ENCODE measurements at regions not wholly inside any gene's neighbourhood (a gene's known extent, or its start where the extent isn't known, plus 50 kb on each side); places are given as distances from the start of the nearest gene placed in this dataset.

DNA sequence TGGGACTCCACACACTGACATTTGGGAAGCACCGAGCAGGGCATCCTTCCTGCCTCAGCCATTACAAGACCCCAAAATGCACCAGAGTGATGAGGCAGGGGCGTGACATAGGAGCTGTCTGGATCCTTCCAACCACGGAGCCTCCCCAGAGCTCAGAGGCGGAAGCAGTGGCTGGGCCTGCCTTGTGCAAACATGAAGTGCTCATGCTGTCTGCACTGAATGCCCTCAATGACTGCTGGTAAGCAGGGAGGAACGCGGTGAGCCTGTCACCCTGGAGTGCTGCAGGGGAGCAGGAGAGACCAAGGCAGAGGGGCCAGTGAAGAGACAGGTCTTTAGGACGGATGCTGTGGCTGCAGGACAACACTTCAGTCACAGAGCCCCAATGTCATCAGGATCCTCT, 60.2 kb upstream of the HRH2 start:
- no peak overlapping the region for H3K9ac ChIP-seq (ENCODE audit: low read depth in 1 of 3, low read length in 3 of 3)
- H3K9me3 ChIP-seq (ENCODE audit: control insufficient read depth in 3 of 3, low read length in 3 of 3) = no peaks in the 10 kb centered on the region
- no peak overlapping the region for H3K4me3 ChIP-seq (ENCODE audit: low read length in 3 of 3)
- H3K4me1 ChIP-seq (ENCODE audit: control insufficient read depth in 3 of 3, insufficient read depth in 3 of 3, low read length in 3 of 3) = no peaks in the 10 kb centered on the region
- peaks cover 5 to 16% (median 8%) of the 10 kb centered on the region in 3 donors for H3K27me3 ChIP-seq (ENCODE audit: control insufficient read depth in 3 of 3, insufficient read depth in 3 of 3, low read length in 3 of 3)
- no peak overlapping the region for H3K27ac ChIP-seq (ENCODE audit: low read depth, low read length)
- no peaks in the 10 kb centered on the region for H3K36me3 ChIP-seq (ENCODE audit: control insufficient read depth in 3 of 3, insufficient read depth in 3 of 3, low read length in 3 of 3)

DNA sequence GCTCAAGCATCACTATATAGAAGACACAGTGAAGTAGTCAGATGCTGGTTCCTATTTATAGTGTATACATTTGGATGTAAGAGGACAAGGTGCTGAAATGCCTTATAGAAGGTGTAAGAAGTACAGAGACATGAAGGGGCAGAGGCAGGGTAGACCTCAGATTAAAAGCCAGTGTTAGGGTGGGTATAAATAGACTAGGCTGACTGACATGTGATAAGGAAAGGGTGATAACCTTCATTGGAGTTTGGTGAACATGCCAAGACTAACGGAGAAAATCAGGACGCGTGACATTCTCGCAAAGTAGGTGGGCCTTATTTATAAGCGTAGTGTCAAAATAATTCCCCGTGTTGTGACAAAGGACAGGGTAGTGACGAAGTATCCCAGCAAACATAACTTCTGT, 59.1 kb upstream of the HRH2 start:
- Histone ChIP-seq H3K27ac (ENCODE audit: low read depth, low read length) (no peak overlapping the region), H3K27me3 (ENCODE audit: control insufficient read depth in 3 of 3, insufficient read depth in 3 of 3, low read length in 3 of 3) (peaks cover 5 to 16% (median 8%) of the 10 kb centered on the region in 3 donors), H3K36me3 (ENCODE audit: control insufficient read depth in 3 of 3, insufficient read depth in 3 of 3, low read length in 3 of 3) (no peaks in the 10 kb centered on the region), H3K4me1 (ENCODE audit: control insufficient read depth in 3 of 3, insufficient read depth in 3 of 3, low read length in 3 of 3) (no peaks in the 10 kb centered on the region), H3K9me3 (ENCODE audit: control insufficient read depth in 3 of 3, low read length in 3 of 3) (no peaks in the 10 kb centered on the region), H3K4me3 (ENCODE audit: low read length in 3 of 3) (no peak overlapping the region), H3K9ac (ENCODE audit: low read depth in 1 of 3, low read length in 3 of 3) (no peak overlapping the region)

DNA sequence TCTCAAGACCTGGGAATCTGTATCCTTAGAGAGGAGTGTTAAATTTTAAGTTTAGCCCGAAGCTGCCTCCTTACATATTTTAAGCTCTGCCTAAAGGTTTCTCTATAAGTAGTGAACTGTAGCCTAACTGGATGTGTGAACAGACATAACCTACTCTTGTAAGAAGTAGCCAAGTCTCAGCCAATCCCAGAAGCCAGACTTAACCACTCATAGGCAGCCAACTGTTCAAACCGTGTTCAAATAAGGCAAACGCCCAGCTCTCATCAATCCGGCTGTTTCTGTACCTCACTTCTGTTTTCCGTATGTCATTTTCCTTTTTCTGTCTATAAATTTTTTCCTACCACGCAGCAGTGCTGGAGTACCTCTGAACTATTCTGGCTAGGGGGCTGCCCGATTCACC, 58.7 kb upstream of the HRH2 start:
- Histone ChIP-seq H3K36me3 (ENCODE audit: control insufficient read depth in 3 of 3, insufficient read depth in 3 of 3, low read length in 3 of 3) (no peaks in the 10 kb centered on the region), H3K9ac (ENCODE audit: low read depth in 1 of 3, low read length in 3 of 3) (no peak overlapping the region), H3K4me1 (ENCODE audit: control insufficient read depth in 3 of 3, insufficient read depth in 3 of 3, low read length in 3 of 3) (no peaks in the 10 kb centered on the region), H3K27me3 (ENCODE audit: control insufficient read depth in 3 of 3, insufficient read depth in 3 of 3, low read length in 3 of 3) (peaks cover 5 to 16% (median 8%) of the 10 kb centered on the region in 3 donors), H3K4me3 (ENCODE audit: low read length in 3 of 3) (no peak overlapping the region), H3K9me3 (ENCODE audit: control insufficient read depth in 3 of 3, low read length in 3 of 3) (no peaks in the 10 kb centered on the region), H3K27ac (ENCODE audit: low read depth, low read length) (no peak overlapping the region)

DNA sequence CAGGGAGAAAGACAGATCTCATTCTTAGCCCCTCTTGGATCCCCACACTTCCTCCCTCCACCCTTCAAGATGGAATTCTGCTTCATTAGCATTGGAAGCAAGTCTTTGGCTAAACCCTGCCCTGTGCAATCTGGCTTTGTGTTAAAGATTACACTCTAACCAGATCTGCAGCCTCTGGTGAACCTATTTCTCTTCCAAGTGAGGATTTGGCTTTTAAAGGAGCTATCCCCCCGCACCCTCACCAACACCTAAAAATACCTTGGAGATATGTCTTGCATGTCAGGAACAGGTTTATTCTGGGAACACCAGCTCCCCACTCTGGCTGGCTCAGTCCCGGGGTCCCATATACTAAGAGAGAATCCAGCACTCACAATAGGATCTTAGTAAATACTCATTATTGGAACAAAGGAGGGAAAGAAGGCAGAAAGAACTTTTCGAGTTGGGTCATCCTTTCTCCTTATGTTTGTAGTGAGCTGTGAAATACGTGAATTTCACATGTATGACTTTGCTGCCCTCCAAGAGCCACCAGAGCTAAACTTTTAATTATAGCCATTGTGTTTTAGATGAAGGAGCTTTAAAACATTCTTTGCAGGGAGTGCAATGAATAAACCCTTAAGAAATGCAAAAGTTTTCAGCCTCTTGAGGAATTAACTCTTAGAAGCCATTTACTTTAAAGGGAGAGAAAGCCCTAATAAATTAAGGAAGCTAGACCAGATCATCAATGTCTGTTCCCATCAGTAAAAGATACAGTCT, 53.7 kb upstream of the HRH2 start:
- H3K27me3 ChIP-seq (ENCODE audit: control insufficient read depth in 3 of 3, insufficient read depth in 3 of 3, low read length in 3 of 3) = peaks cover 0 to 5% (median 0%) of the 10 kb centered on the region in 3 donors
- H3K4me3 ChIP-seq (ENCODE audit: low read length in 3 of 3) = no peak overlapping the region
- H3K4me1 ChIP-seq (ENCODE audit: control insufficient read depth in 3 of 3, insufficient read depth in 3 of 3, low read length in 3 of 3) = no peaks in the 10 kb centered on the region
- no peak overlapping the region for H3K9ac ChIP-seq (ENCODE audit: low read depth in 1 of 3, low read length in 3 of 3)
- no peaks in the 10 kb centered on the region for H3K36me3 ChIP-seq (ENCODE audit: control insufficient read depth in 3 of 3, insufficient read depth in 3 of 3, low read length in 3 of 3)
- H3K9me3 ChIP-seq (ENCODE audit: control insufficient read depth in 3 of 3, low read length in 3 of 3) = no peaks in the 10 kb centered on the region
- H3K27ac ChIP-seq (ENCODE audit: low read depth, low read length) = no peak overlapping the region

DNA sequence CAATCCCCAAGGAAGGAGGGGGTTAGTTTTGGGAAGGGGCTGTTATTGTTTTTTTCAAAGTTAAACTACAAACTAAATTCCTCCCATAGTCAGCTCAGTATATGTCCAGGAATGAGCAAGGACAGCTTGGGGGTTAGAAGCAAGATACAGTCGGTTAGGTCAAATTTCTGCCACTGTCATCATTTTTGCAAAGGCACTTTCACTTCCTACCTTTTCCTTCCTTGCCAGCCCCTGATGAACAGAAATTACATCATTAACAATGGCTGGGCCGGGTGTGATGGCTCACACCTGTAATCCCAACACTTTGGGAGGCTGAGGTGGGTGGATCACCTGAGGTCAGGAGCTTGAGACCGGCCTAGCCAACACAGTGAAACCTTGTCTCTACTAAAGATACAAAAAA, 51.5 kb upstream of the HRH2 start:
- H3K4me1 ChIP-seq (ENCODE audit: control insufficient read depth in 3 of 3, insufficient read depth in 3 of 3, low read length in 3 of 3) = no peaks in the 10 kb centered on the region

More for the DNA sequence above, 51.5 kb upstream of the HRH2 start:
- Histone ChIP-seq H3K27ac (ENCODE audit: low read depth, low read length) (no peak overlapping the region), H3K9ac (ENCODE audit: low read depth in 1 of 3, low read length in 3 of 3) (no peak overlapping the region), H3K9me3 (ENCODE audit: control insufficient read depth in 3 of 3, low read length in 3 of 3) (no peaks in the 10 kb centered on the region), H3K36me3 (ENCODE audit: control insufficient read depth in 3 of 3, insufficient read depth in 3 of 3, low read length in 3 of 3) (no peaks in the 10 kb centered on the region), H3K4me3 (ENCODE audit: low read length in 3 of 3) (no peak overlapping the region), H3K27me3 (ENCODE audit: control insufficient read depth in 3 of 3, insufficient read depth in 3 of 3, low read length in 3 of 3) (peaks cover 0 to 11% (median 0%) of the 10 kb centered on the region in 3 donors)
